HL-60 (cell line): ENCODE measurements at regions not wholly inside any gene's neighbourhood (a gene's known extent, or its start where the extent isn't known, plus 50 kb on each side); places are given as distances from the start of the nearest gene placed in this dataset.

Experiments
- DNase-seq, 2 experiments: peaks; one replicate each; pipeline ENCODE4 v3.0.0-alpha.2; 2010 to 2020; ENCODE audit warnings: low read depth in 1 of 2, low spot score in 1 of 2
- H3K27ac ChIP-seq: fragments of 250-450 bp; sonication (Bioruptor Pico); replicated peaks from 2 replicates; pipeline ENCODE4 v1.5.1; 2020; ENCODE audit warnings: mild to moderate bottlenecking, moderate library complexity
- H3K27me3 ChIP-seq: fragments of 250-450 bp; sonication (Bioruptor Pico); 2 replicates; pipeline ENCODE4 v1.5.1; 2021; ENCODE audit warnings: mild to moderate bottlenecking, moderate library complexity; ENCODE audit not compliant: insufficient read depth, poor library complexity, severe bottlenecking
- H3K4me3 ChIP-seq: replicated peaks from 2 replicates; pipeline ENCODE4 v1.5.1; 2011; ENCODE audit warnings: mild to moderate bottlenecking, control low read depth, low read length; ENCODE audit not compliant: insufficient read depth
- GABPA ChIP-seq: IDR thresholded peaks from 2 replicates; pipeline ENCODE4 v1.6.1; 2012; ENCODE audit warnings: low read depth
- POLR2AphosphoS5 ChIP-seq: IDR thresholded peaks from 2 replicates; pipeline ENCODE4 v1.6.1; 2012; ENCODE audit warnings: low read depth
- SPI1 ChIP-seq: IDR thresholded peaks from 2 replicates; pipeline ENCODE4 v1.6.1; 2012; ENCODE audit warnings: low read depth, mild to moderate bottlenecking, borderline replicate concordance
- TF ChIP-seq, protein P1 (sequence below): IDR thresholded peaks from one replicate; pipeline ENCODE4 v1.5.1; 2011; ENCODE audit warnings: low read length, control low read depth, inconsistent platforms; ENCODE audit not compliant: insufficient read depth
- TF ChIP-seq, protein P2 (sequence below): IDR thresholded peaks from 2 replicates; pipeline ENCODE4 v1.6.1; 2012; ENCODE audit warnings: low read depth; ENCODE audit not compliant: insufficient replicate concordance

DNA sequence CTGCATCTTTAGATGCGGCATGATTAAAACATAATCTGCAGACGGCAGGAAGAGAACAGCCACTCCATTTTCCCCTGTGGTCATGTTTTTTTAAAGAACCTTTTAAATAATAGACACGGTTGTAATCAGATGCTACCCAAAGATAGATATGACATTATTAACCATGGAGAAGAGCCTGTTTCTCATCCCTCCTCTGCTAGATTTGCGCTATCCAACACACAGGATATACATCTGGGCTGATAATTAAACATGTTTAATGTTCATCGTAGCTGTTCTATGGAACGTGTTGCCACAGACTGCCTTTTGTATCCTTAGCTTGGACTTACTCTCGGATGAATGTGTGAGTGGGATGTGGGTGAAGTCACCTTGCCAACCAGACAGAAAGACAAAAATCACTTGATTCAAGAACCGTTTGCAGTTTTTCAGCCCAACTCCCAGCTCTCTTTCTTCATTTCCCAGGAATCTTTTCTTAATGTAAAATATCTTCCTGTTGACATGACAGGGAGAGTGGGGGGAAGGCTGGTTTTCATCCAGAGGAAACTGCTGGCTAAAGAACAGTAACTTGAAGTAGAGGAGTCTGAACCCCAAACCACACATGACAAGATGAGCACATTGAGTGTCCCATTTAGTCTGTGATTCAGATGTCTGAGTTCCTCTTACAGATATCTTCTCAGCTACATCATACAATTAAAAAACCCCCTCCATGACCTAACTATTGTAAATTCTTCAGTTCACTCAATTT lies 118.6 kb upstream of the PRICKLE2 start:
- TF ChIP-seq, protein P1, sequence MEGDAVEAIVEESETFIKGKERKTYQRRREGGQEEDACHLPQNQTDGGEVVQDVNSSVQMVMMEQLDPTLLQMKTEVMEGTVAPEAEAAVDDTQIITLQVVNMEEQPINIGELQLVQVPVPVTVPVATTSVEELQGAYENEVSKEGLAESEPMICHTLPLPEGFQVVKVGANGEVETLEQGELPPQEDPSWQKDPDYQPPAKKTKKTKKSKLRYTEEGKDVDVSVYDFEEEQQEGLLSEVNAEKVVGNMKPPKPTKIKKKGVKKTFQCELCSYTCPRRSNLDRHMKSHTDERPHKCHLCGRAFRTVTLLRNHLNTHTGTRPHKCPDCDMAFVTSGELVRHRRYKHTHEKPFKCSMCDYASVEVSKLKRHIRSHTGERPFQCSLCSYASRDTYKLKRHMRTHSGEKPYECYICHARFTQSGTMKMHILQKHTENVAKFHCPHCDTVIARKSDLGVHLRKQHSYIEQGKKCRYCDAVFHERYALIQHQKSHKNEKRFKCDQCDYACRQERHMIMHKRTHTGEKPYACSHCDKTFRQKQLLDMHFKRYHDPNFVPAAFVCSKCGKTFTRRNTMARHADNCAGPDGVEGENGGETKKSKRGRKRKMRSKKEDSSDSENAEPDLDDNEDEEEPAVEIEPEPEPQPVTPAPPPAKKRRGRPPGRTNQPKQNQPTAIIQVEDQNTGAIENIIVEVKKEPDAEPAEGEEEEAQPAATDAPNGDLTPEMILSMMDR = no peak
- TF ChIP-seq GABPA = no peak
- no peak for TF ChIP-seq SPI1
- no peak for TF ChIP-seq POLR2AphosphoS5
- TF ChIP-seq, protein P2, sequence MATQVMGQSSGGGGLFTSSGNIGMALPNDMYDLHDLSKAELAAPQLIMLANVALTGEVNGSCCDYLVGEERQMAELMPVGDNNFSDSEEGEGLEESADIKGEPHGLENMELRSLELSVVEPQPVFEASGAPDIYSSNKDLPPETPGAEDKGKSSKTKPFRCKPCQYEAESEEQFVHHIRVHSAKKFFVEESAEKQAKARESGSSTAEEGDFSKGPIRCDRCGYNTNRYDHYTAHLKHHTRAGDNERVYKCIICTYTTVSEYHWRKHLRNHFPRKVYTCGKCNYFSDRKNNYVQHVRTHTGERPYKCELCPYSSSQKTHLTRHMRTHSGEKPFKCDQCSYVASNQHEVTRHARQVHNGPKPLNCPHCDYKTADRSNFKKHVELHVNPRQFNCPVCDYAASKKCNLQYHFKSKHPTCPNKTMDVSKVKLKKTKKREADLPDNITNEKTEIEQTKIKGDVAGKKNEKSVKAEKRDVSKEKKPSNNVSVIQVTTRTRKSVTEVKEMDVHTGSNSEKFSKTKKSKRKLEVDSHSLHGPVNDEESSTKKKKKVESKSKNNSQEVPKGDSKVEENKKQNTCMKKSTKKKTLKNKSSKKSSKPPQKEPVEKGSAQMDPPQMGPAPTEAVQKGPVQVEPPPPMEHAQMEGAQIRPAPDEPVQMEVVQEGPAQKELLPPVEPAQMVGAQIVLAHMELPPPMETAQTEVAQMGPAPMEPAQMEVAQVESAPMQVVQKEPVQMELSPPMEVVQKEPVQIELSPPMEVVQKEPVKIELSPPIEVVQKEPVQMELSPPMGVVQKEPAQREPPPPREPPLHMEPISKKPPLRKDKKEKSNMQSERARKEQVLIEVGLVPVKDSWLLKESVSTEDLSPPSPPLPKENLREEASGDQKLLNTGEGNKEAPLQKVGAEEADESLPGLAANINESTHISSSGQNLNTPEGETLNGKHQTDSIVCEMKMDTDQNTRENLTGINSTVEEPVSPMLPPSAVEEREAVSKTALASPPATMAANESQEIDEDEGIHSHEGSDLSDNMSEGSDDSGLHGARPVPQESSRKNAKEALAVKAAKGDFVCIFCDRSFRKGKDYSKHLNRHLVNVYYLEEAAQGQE = no peak

DNA sequence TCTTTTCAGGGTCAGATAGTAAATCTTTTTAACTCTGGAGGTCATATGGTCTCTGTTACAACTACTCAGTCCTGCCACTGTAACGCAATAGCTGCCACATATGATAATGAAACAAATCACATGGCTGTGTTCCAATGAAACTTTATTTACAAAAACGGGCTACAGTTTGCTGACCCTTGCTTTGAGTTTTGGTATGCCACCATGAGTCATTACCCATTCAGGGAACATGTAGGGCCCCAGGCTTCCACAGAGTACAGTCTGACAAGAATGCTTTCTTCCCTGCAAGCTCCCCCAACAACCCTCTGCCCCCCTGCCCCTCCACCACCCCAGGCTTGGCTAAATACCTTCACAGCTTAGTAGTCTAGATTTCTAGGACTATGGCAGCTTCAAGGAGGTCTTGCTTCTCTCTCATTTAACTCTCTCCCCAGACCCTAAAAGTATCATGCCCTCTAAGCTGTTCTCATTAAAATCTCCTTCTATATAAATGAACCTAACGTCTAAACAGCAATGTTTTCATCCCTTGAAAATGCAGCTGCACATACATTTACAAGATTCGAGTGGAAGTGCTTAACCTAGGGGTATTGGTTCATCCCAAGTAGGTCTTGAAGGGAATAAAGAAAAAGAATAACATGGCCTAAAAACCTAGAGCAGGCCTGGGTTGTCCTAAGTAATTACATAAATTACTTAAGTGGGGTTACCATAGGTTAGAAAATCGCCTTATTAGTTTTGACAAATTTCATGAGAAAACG lies 117.8 kb upstream of the PRICKLE2 start:
- DNase-seq = no peak
- TF ChIP-seq, protein P2 = no peak
- no peak for TF ChIP-seq POLR2AphosphoS5
- TF ChIP-seq, protein P1 = no peak
- TF ChIP-seq SPI1 = no peak
- no peak for TF ChIP-seq GABPA
- no peaks in the 10 kb centered on the region for H3K27me3 ChIP-seq
- no peak overlapping the region for H3K27ac ChIP-seq
- no peak overlapping the region for H3K4me3 ChIP-seq

More for the DNA sequence above, 118.6 kb upstream of the PRICKLE2 start:
- Histone ChIP-seq H3K27me3 (no peaks in the 10 kb centered on the region), H3K27ac (no peak overlapping the region), H3K4me3 (no peak overlapping the region)
- DNase-seq = no peak

DNA sequence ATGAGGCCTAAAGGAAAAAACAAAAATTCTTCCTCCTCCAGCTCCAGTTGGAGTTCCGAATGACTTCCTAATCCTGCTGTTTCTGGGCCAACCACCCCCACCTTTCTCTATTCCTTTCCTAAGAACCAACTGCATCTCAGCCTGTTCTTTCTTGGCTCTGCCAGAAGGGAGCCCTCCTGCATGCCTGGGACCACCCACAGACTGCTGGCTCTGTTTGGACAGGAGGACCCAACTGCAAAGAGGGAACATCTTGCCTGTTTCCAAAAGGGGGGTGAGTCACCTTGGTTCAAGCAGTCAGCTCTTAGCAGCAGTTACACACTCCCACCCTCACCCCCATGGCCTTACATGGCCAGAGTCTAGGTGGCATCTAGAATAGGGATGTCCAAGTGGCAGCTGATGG lies 116.0 kb upstream of the PRICKLE2 start:
- H3K27me3 ChIP-seq = no peaks in the 10 kb centered on the region
- no peak for DNase-seq
- H3K4me3 ChIP-seq = no peak overlapping the region
- no peak overlapping the region for H3K27ac ChIP-seq
- TF ChIP-seq GABPA (no peak), SPI1 (no peak), POLR2AphosphoS5 (no peak)
- TF ChIP-seq, protein P2 = no peak
- TF ChIP-seq, protein P1 = no peak
